ENCODE measurements at regions not wholly inside any gene's neighbourhood (a gene's known extent, or its start where the extent isn't known, plus 50 kb on each side); places are given as distances from the start of the nearest gene placed in this dataset.

- H3K9me3 Mint-ChIP-seq, result no peaks in the 10 kb centered on the region
- no peak overlapping the region for H3K4me3 Mint-ChIP-seq
- no peaks in the 10 kb centered on the region for H3K36me3 Mint-ChIP-seq (ENCODE audit: low read depth)
- POLR2A ChIA-PET, result no interaction called here
- CTCF ChIA-PET, result no interaction called here
- no peaks in the 10 kb centered on the region for H3K4me1 Mint-ChIP-seq
- no peak overlapping the region for H3K27ac Mint-ChIP-seq
- DNase-seq, result no peak
- H3K27me3 Mint-ChIP-seq, result no peaks in the 10 kb centered on the region
These were observed 137.8 kb upstream of the USP38 start for GRCh38 chr4:143046906-143047305.

GRCh38 chr4:143054971-143055370 is 129.7 kb upstream of the USP38 start:
- Mint-ChIP-seq H3K27me3 (no peaks in the 10 kb centered on the region), H3K9me3 (no peaks in the 10 kb centered on the region), H3K27ac (no peak overlapping the region), H3K4me3 (no peak overlapping the region), H3K36me3 (ENCODE audit: low read depth) (no peaks in the 10 kb centered on the region), H3K4me1 (no peaks in the 10 kb centered on the region)
- ChIA-PET CTCF (no interaction called here), POLR2A (no interaction called here)
- no peak for DNase-seq

GRCh38 chr4:143055997-143056396 is 128.7 kb upstream of the USP38 start:
- ChIA-PET POLR2A (no interaction called here), CTCF (no interaction called here)
- no peak overlapping the region for H3K27ac Mint-ChIP-seq
- no peaks in the 10 kb centered on the region for H3K4me1 Mint-ChIP-seq
- no peaks in the 10 kb centered on the region for H3K36me3 Mint-ChIP-seq (ENCODE audit: low read depth)
- H3K9me3 Mint-ChIP-seq, result no peaks in the 10 kb centered on the region
- H3K4me3 Mint-ChIP-seq, result no peak overlapping the region
- DNase-seq, result no peak
- no peaks in the 10 kb centered on the region for H3K27me3 Mint-ChIP-seq

DNA sequence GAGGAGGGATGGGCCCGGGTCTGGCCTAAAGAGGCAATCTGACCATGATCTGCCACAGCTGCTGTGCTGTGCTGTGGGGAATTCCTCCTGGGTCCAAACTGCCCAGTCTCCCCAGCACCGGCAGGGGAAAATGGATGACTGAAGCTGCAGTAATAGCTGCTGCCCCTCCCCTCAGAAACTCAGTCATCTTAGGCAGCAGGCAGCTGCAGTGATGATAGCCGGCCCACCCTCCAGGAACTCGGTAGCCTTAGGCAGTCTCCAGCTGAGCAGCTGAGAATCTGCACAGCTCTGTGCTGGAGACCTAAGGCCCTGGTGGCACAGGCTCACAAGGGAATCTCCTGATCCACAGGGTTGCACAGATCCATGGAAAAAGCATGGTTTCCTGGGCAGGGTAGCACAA is 113.4 kb upstream of the USP38 start:
- Mint-ChIP-seq H3K36me3 (ENCODE audit: low read depth) (no peaks in the 10 kb centered on the region), H3K27me3 (no peaks in the 10 kb centered on the region), H3K27ac (no peak overlapping the region), H3K9me3 (no peaks in the 10 kb centered on the region), H3K4me1 (no peaks in the 10 kb centered on the region), H3K4me3 (no peak overlapping the region)
- CTCF ChIA-PET, result no interaction called here
- DNase-seq, result no peak
- POLR2A ChIA-PET, result interaction anchor here (0.6 kb wide), 1 partner anchor 1257 kb away, joined by 3 read pairs; no protein-coding TSS in a partner anchor

- CTCF ChIA-PET, result no interaction called here
These were observed 108.0 kb upstream of the USP38 start for GRCh38 chr4:143076723-143077122.

DNA sequence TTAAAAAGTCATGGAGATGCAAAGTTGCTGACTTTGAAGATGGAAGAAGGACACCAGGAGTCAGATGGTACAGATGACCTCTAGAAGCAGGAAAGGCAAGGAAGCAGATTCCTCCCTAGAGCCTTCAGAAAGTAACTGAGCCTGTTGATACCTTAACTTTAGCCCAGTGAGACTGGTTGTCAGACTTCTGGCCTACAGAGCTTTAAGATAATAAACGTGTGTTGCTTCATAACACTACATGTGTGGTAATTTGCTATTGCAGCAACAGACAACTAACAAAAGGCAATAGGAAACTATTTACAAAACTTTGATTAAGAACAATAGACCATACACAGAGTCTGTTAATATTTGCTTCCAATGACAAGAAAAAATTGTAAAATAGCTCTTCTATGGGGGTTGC is 102.0 kb upstream of the USP38 start:
- Mint-ChIP-seq H3K27ac (no peak overlapping the region), H3K4me3 (no peak overlapping the region), H3K36me3 (ENCODE audit: low read depth) (no peaks in the 10 kb centered on the region), H3K27me3 (peaks cover 12% of the 10 kb centered on the region), H3K4me1 (no peaks in the 10 kb centered on the region), H3K9me3 (no peaks in the 10 kb centered on the region)
- no peak for DNase-seq
- ChIA-PET CTCF (no interaction called here), POLR2A (no interaction called here)

More at GRCh38 chr4:143076723-143077122, 108.0 kb upstream of the USP38 start:
- Mint-ChIP-seq H3K4me3 (no peak overlapping the region), H3K36me3 (ENCODE audit: low read depth) (no peaks in the 10 kb centered on the region), H3K4me1 (no peaks in the 10 kb centered on the region), H3K27me3 (peaks cover 7% of the 10 kb centered on the region), H3K27ac (no peak overlapping the region), H3K9me3 (no peaks in the 10 kb centered on the region)
- DNase-seq, result no peak
- POLR2A ChIA-PET, result no interaction called here

DNA sequence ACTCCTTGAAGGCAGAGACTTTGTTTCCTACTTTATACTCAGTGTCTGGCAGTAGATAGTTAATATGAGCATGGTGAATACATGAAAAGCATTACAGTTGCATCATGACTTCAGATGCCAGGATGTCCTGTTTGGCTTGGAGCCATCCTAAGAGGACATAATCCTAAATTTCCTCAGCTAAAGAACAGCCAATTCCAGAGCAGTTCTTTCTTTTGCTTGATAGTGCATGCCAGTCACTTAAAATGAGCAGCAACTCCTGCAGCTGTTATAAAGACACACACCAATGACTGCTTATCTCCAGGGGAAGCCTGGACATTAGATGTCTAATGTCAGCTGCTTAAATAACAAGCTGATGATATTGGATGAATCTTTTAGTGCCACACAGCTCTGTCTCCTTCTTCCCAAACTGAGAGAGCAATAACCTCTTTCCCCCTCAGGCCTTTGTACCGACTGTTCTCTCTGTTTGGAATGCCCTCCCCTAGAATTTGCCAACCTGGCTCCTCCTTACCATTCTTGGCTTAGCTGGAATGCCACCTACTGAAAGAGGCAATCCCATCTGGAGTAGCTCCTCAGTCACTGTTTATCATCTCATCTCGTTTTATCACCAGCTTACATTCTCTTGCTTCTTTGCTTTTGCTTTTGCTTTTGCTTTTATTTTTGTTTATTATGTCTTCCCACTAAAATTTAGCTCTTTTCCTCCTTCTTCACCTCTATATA is 100.8 kb upstream of the USP38 start:
- Mint-ChIP-seq H3K36me3 (ENCODE audit: low read depth) (no peaks in the 10 kb centered on the region), H3K4me1 (no peaks in the 10 kb centered on the region), H3K9me3 (no peaks in the 10 kb centered on the region), H3K27ac (no peak overlapping the region), H3K27me3 (peaks cover 12% of the 10 kb centered on the region), H3K4me3 (no peak overlapping the region)
- POLR2A ChIA-PET, result no interaction called here
- no peak for DNase-seq
- CTCF ChIA-PET, result no interaction called here

DNA sequence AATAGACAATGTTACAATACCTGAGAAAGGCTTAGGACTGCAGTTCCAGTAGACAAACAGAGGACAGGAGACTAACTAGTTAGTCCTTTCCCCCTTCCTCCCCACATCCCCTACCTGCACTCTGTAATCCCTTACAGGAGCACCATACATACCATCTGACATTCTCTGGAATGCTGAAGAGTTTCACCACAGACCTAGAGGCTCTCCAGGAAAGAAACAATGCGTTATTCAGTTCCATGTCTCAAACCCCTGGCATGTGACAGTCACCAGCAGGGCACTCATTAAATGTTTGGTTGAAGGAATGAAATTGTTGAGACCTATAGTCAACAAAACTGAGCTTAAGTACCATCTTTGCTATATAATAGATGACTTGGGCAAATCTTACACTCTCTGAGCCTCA is 100.2 kb upstream of the USP38 start:
- ChIA-PET POLR2A (no interaction called here), CTCF (no interaction called here)
- Mint-ChIP-seq H3K9me3 (no peaks in the 10 kb centered on the region), H3K4me3 (no peak overlapping the region), H3K36me3 (ENCODE audit: low read depth) (no peaks in the 10 kb centered on the region), H3K27me3 (peaks cover 11% of the 10 kb centered on the region), H3K27ac (no peak overlapping the region), H3K4me1 (no peaks in the 10 kb centered on the region)
- DNase-seq, result no peak

DNA sequence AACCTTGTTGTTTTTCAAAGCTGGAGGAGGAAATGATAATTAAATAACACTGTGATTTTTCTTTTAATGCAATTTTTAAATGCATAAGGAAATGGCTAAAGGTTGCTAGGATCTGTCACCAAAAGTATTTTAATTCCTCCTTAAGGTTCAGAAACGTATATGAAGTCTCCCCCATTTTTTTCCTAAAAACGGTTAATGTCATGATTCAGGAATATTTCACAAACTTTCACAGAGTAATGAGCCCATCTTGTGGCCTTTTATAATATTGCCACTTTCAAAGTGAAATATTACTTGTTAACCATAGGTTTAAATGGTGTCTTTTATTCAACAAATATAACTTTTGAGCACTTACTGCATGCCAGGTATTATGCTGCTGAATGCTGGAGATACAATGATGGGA is 99.5 kb upstream of the USP38 start:
- no peaks in the 10 kb centered on the region for H3K9me3 Mint-ChIP-seq
- CTCF ChIA-PET, result no interaction called here

GRCh38 chr4:143085659-143086058 is 99.1 kb upstream of the USP38 start:
- CTCF ChIA-PET, result no interaction called here
- Mint-ChIP-seq H3K9me3 (no peaks in the 10 kb centered on the region), H3K36me3 (ENCODE audit: low read depth) (no peaks in the 10 kb centered on the region), H3K27me3 (peaks cover 7% of the 10 kb centered on the region), H3K27ac (no peak overlapping the region), H3K4me3 (no peak overlapping the region), H3K4me1 (no peaks in the 10 kb centered on the region)
- POLR2A ChIA-PET, result no interaction called here
- no peak for DNase-seq

More for the DNA sequence above, 99.5 kb upstream of the USP38 start:
- Mint-ChIP-seq H3K4me3 (no peak overlapping the region), H3K27ac (no peak overlapping the region), H3K27me3 (peaks cover 7% of the 10 kb centered on the region), H3K36me3 (ENCODE audit: low read depth) (no peaks in the 10 kb centered on the region), H3K4me1 (no peaks in the 10 kb centered on the region)
- POLR2A ChIA-PET, result no interaction called here
- no peak for DNase-seq

- no peak overlapping the region for H3K27ac Mint-ChIP-seq
- no peaks in the 10 kb centered on the region for H3K27me3 Mint-ChIP-seq
- CTCF ChIA-PET, result no interaction called here
- POLR2A ChIA-PET, result no interaction called here
- H3K4me3 Mint-ChIP-seq, result no peak overlapping the region
- no peaks in the 10 kb centered on the region for H3K36me3 Mint-ChIP-seq (ENCODE audit: low read depth)
- no peaks in the 10 kb centered on the region for H3K4me1 Mint-ChIP-seq
- no peak for DNase-seq
- no peaks in the 10 kb centered on the region for H3K9me3 Mint-ChIP-seq
These were observed 95.4 kb upstream of the USP38 start for GRCh38 chr4:143089291-143089690.

GRCh38 chr4:143089847-143090246 is 94.9 kb upstream of the USP38 start:
- no peaks in the 10 kb centered on the region for H3K27me3 Mint-ChIP-seq
- DNase-seq, result no peak
- no peaks in the 10 kb centered on the region for H3K36me3 Mint-ChIP-seq (ENCODE audit: low read depth)
- no peaks in the 10 kb centered on the region for H3K9me3 Mint-ChIP-seq
- CTCF ChIA-PET, result no interaction called here
- no peak overlapping the region for H3K27ac Mint-ChIP-seq
- POLR2A ChIA-PET, result no interaction called here
- H3K4me3 Mint-ChIP-seq, result no peak overlapping the region
- H3K4me1 Mint-ChIP-seq, result no peaks in the 10 kb centered on the region

DNA sequence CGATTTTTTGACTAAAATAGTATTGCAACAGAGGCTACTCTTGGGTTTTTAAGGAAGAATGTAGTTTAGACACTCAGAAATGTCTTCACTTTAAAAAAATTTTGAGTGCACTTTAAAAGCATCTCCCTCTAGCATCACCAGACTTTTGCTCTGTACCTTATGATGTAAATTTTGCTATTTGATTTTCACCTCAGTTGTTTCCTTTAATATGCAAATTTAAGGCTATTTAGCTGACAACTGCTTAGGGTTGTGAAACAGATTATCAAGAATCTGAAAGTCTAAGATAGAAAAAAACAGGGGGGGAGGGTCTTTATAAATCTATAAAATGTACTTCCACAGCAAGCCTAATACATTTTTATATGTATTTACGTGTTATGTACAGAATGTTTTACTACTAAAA is 92.9 kb upstream of the USP38 start:
- CTCF ChIA-PET, result no interaction called here

GRCh38 chr4:143095447-143095846 is 89.3 kb upstream of the USP38 start:
- POLR2A ChIA-PET, result no interaction called here
- H3K4me3 Mint-ChIP-seq, result no peak overlapping the region
- H3K9me3 Mint-ChIP-seq, result no peaks in the 10 kb centered on the region
- no peaks in the 10 kb centered on the region for H3K36me3 Mint-ChIP-seq (ENCODE audit: low read depth)
- H3K27ac Mint-ChIP-seq, result no peak overlapping the region
- DNase-seq, result no peak
- CTCF ChIA-PET, result no interaction called here
- no peaks in the 10 kb centered on the region for H3K4me1 Mint-ChIP-seq
- no peaks in the 10 kb centered on the region for H3K27me3 Mint-ChIP-seq

More for the DNA sequence above, 92.9 kb upstream of the USP38 start:
- Mint-ChIP-seq H3K9me3 (no peaks in the 10 kb centered on the region), H3K4me3 (no peak overlapping the region), H3K4me1 (no peaks in the 10 kb centered on the region), H3K27me3 (no peaks in the 10 kb centered on the region), H3K27ac (no peak overlapping the region), H3K36me3 (ENCODE audit: low read depth) (no peaks in the 10 kb centered on the region)
- POLR2A ChIA-PET, result no interaction called here
- DNase-seq, result no peak

DNA sequence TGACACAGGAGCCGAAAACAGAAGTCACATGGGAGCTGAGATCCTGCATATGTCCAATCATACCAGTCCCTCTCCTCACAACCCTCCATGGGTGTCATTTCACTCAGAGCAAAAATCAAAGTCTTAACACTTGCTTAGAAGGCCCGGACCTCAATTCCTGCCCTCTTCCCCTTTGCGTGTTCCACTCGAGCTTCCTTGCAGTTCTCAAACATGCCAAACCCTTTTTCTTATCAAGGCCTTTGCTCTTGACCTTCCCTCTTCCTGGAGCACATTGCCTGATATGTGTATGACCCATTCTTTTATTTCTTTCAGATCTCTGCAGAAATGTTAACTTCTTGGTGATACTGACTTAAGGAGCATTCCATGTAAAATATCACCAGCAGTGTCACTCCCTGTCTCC is 87.0 kb upstream of the USP38 start:
- H3K4me1 Mint-ChIP-seq, result no peaks in the 10 kb centered on the region
- no peak overlapping the region for H3K4me3 Mint-ChIP-seq
- no peaks in the 10 kb centered on the region for H3K36me3 Mint-ChIP-seq (ENCODE audit: low read depth)
- H3K27me3 Mint-ChIP-seq, result no peaks in the 10 kb centered on the region
- no peaks in the 10 kb centered on the region for H3K9me3 Mint-ChIP-seq
- DNase-seq, result no peak
- ChIA-PET CTCF (no interaction called here), POLR2A (no interaction called here)
- H3K27ac Mint-ChIP-seq, result no peak overlapping the region
